Neural cell (in vitro differentiated cells): ENCODE measurements at regions not wholly inside any gene's neighbourhood (a gene's known extent, or its start where the extent isn't known, plus 50 kb on each side); places are given as distances from the start of the nearest gene placed in this dataset.

Experiments
- H2AFZ ChIP-seq: fragments of 200-600, 300-800 bp; sonication (generic), shearing (Covaris generic); 2 replicates; pipeline ENCODE4 v1.6.0; 2014; ENCODE audit warnings: low read depth, mild to moderate bottlenecking, antibody characterized with exemption, low read length, moderate library complexity
- H3F3A ChIP-seq: fragments of 200-600 bp; shearing (Covaris generic); 2 replicates; pipeline ENCODE4 v1.6.1; 2016; ENCODE audit warnings: mild to moderate bottlenecking, moderate library complexity, mixed read lengths, antibody characterized with exemption, low read length; ENCODE audit not compliant: insufficient read depth, poor library complexity, severe bottlenecking
- H3K27ac ChIP-seq: fragments of 200-600, 300-800 bp; sonication (generic), shearing (Covaris generic); 2 replicates; pipeline ENCODE4 v1.5.1; 2014; ENCODE audit warnings: mild to moderate bottlenecking, low read length, moderate library complexity
- H3K27me3 ChIP-seq: fragments of 300-800, 200-600 bp; sonication (generic), shearing (Covaris generic); 2 replicates; pipeline ENCODE4 v1.6.0; 2014; ENCODE audit warnings: mild to moderate bottlenecking, low read depth, low read length, moderate library complexity; ENCODE audit not compliant: insufficient read depth
- H3K36me3 ChIP-seq: fragments of 300-800, 200-600 bp; sonication (generic), shearing (Covaris generic); 2 replicates; pipeline ENCODE4 v1.5.1; 2014; ENCODE audit warnings: mild to moderate bottlenecking, antibody characterized with exemption, low read length, moderate library complexity; ENCODE audit not compliant: insufficient read depth
- H3K4me2 ChIP-seq: fragments of 300-800, 200-600 bp; sonication (generic), shearing (Covaris generic); 2 replicates; pipeline ENCODE4 v1.6.0; 2014; ENCODE audit warnings: mild to moderate bottlenecking, low read length
- H3K4me3 ChIP-seq: fragments of 300-800, 200-600 bp; sonication (generic), shearing (Covaris generic); 2 replicates; pipeline ENCODE4 v1.5.1; 2014; ENCODE audit warnings: mild to moderate bottlenecking, low read length, moderate library complexity
- H3K79me2 ChIP-seq: fragments of 200-600 bp; shearing (Covaris generic); replicated peaks from 2 replicates; pipeline ENCODE4 v1.6.0; 2014; ENCODE audit warnings: mild to moderate bottlenecking, low read length, moderate library complexity; ENCODE audit not compliant: insufficient read depth
- H3K9ac ChIP-seq: fragments of 300-800, 200-600 bp; sonication (generic), shearing (Covaris generic); 2 replicates; pipeline ENCODE4 v1.6.1; 2016; ENCODE audit warnings: mild to moderate bottlenecking, low read length, mixed read lengths
- H3K9me2 ChIP-seq: fragments of 200-600 bp; shearing (Covaris generic); 2 replicates; pipeline ENCODE4 v1.6.1; 2016; ENCODE audit warnings: mild to moderate bottlenecking, low read length, mixed read lengths; ENCODE audit not compliant: insufficient read depth
- H3K9me3 ChIP-seq: fragments of 200-600, 300-800 bp; sonication (generic), shearing (Covaris generic); 2 replicates; pipeline ENCODE4 v1.6.1; 2016; ENCODE audit warnings: mild to moderate bottlenecking, mixed run types, low read length, moderate library complexity, mixed read lengths
- H4K20me1 ChIP-seq: fragments of 200-600 bp; shearing (Covaris generic); 2 replicates; pipeline ENCODE4 v1.6.1; 2016; ENCODE audit warnings: mild to moderate bottlenecking, mixed run types; ENCODE audit not compliant: insufficient read depth
- CTCF ChIP-seq: fragments of 450-650 bp; IDR thresholded peaks from 2 replicates; pipeline ENCODE4 v1.5.1; 2014; ENCODE audit warnings: antibody characterized with exemption, mild to moderate bottlenecking, moderate library complexity; ENCODE audit not compliant: poor library complexity, severe bottlenecking
- EP300 ChIP-seq: fragments of 450-650 bp; conservative IDR thresholded peaks from 2 replicates; pipeline ENCODE4 v1.6.1; 2014; ENCODE audit warnings: antibody characterized with exemption, mild to moderate bottlenecking, moderate library complexity; ENCODE audit not compliant: poor library complexity, severe bottlenecking
- EZH2 ChIP-seq: fragments of 200-600, 300-800 bp; shearing (Covaris generic), sonication (generic); IDR thresholded peaks from 2 replicates; pipeline ENCODE4 v1.6.1; 2014; ENCODE audit warnings: antibody characterized with exemption, low read length, borderline replicate concordance, mild to moderate bottlenecking; ENCODE audit not compliant: insufficient read depth, poor library complexity, severe bottlenecking
- MXI1 ChIP-seq: fragments of 450-650 bp; conservative IDR thresholded peaks from 2 replicates; pipeline ENCODE4 v1.6.1; 2014; ENCODE audit warnings: antibody characterized with exemption, mild to moderate bottlenecking; ENCODE audit not compliant: poor library complexity, severe bottlenecking
- POLR2AphosphoS5 ChIP-seq: IDR thresholded peaks from 2 replicates; pipeline ENCODE4 v1.6.1; 2012
- RAD21 ChIP-seq: fragments of 450-650 bp; conservative IDR thresholded peaks from 2 replicates; pipeline ENCODE4 v1.6.1; 2014; ENCODE audit warnings: antibody characterized with exemption, mild to moderate bottlenecking, moderate library complexity
- REST ChIP-seq: IDR thresholded peaks from 2 replicates; pipeline ENCODE4 v1.6.1; 2012; ENCODE audit warnings: borderline replicate concordance
- SMC3 ChIP-seq: fragments of 450-650 bp; conservative IDR thresholded peaks from 2 replicates; pipeline ENCODE4 v1.6.1; 2014; ENCODE audit warnings: antibody characterized with exemption, mild to moderate bottlenecking, moderate library complexity; ENCODE audit not compliant: poor library complexity
- TAF1 ChIP-seq: IDR thresholded peaks from 2 replicates; pipeline ENCODE4 v1.6.1; 2012; ENCODE audit warnings: low read depth

- Histone ChIP-seq H4K20me1 (no peaks in the 10 kb centered on the region), H3K27ac (no peak overlapping the region), H3K79me2 (no peaks in the 10 kb centered on the region), H3K27me3 (no peaks in the 10 kb centered on the region), H3K9me2 (no peaks in the 10 kb centered on the region), H3F3A (no peaks in the 10 kb centered on the region), H3K4me3 (no peak overlapping the region), H3K4me2 (no peak overlapping the region), H3K9ac (no peak overlapping the region), H3K36me3 (no peaks in the 10 kb centered on the region), H2AFZ (no peak overlapping the region), H3K9me3 (no peaks in the 10 kb centered on the region)
- TF ChIP-seq MXI1 (no peak), TAF1 (no peak), POLR2AphosphoS5 (no peak), REST (no peak), EP300 (no peak), SMC3 (no peak), CTCF (no peak), EZH2 (no peak), RAD21 (no peak)
Observed at GRCh38 chr18:76569644-76570419, 74.8 kb upstream of the ZNF516 start.

- H2AFZ ChIP-seq: no peak overlapping the region
- TF ChIP-seq CTCF (no peak), SMC3 (no peak), EP300 (no peak), RAD21 (no peak), REST (no peak), MXI1 (no peak), TAF1 (no peak)
- no peaks in the 10 kb centered on the region for H3K79me2 ChIP-seq
Observed at GRCh38 chr18:76568731-76569130, 73.7 kb upstream of the ZNF516 start.

More at GRCh38 chr18:76568731-76569130, 73.7 kb upstream of the ZNF516 start:
- Histone ChIP-seq H3K9me3 (no peaks in the 10 kb centered on the region), H3K9me2 (no peaks in the 10 kb centered on the region), H3K4me2 (no peak overlapping the region), H3K4me3 (no peak overlapping the region), H4K20me1 (no peaks in the 10 kb centered on the region), H3F3A (no peaks in the 10 kb centered on the region), H3K27ac (no peak overlapping the region), H3K27me3 (no peaks in the 10 kb centered on the region), H3K9ac (no peak overlapping the region), H3K36me3 (no peaks in the 10 kb centered on the region)
